GM21526 (cell line): ENCODE measurements at regions not wholly inside any gene's neighbourhood (a gene's known extent, or its start where the extent isn't known, plus 50 kb on each side); places are given as distances from the start of the nearest gene placed in this dataset.
"Not testable (repeated sequence)": the region's sequence is repeated elsewhere in the genome, so short reads cannot be mapped to it uniquely, and the experiment has no call there.

Source experiments
- ATAC-seq: cut with Tn5 transposase; IDR thresholded peaks from one replicate; pipeline ENCODE4 v1.9.1; 2021; ENCODE audit warnings: moderate library complexity; ENCODE audit not compliant: unreplicated experiment, low FRiP score

DNA sequence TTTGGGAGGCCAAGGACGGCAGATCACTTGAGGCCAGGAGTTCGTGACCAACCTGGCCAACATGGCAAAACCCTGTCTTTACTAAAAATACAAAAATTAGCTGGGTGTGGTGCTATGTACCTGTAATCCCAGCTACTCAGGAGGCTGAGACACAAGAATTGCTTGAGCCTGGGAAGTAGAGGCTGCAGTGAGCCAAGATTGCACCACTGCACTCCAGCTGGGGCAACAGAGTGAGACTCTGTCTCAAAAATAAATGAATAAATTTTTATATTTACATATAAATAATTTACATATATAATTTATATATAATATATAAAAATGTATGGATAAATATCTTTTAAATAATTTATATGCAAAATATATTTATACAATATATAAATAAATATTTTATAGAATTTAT is 263.3 kb downstream of the TPBG start:
- not testable (repeated sequence) for ATAC-seq

DNA sequence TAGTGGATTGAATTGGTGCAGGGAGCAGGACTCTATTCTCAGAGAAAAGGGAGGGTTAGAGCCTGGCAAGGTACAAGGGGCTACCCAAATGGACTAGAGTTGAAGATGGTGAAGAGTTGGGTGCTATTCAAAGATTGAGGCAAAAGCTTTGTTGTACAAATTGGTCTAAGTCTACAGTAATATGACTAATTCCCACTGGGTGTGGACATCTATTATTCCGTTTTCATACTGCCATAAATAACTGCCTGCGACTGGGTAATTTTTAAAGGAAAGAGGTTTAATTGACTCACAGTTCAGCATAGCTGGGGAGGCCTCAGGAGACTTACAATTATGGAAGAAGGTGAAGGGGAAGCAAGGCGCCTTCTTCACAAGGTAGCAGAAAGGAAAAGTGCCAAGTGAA is 266.3 kb downstream of the TPBG start:
- no peak for ATAC-seq

DNA sequence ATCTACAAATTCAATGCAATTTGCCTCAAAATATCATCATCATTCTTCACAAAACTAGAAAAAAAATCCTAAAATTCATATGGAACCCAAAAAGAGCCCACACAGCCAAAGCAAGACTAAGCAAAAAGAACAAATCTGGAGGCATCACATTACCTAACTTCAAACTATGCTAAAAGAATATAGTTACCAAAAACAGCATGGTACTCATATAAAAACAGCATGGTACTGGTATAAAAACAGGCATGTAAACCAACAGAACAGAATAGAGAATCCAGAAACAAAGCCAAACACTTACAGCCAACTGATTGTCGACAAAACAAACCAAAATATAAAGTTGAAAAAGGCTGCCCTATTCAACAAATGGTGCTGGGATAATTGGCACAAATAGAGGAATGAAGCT is 278.1 kb downstream of the TPBG start:
- ATAC-seq = no peak

DNA sequence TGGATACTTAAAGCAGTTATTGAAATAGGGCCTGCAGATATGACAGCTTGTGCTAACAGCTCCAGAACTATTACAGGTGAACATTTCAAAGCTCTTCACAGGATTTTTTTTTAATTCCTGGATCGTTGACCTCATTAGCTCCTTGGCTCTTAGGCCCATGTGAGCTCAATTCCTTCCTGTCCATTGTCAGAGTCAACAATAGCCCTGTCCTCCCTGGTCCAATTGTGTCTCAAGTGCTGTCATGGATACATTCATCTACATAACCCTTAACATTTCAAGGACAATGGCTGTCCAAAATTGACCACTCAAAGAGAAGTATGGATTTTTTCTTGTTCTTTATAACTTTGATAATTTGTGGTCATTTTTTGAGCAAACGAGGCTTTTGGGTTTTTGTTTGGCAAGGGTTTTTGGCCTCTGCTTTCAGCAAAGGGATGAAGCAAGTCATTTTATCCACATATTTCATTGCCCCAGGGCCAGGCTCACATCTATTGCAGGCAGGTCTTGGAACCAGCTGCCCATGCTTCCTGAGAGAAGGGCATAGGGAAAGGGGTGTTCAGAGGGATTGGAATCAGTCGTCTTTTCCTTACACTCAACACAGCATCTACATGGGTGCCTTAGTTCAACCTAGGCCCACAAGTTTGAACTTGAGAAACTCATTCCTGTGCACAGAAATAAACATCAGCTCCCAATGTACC is 282.1 kb downstream of the TPBG start:
- ATAC-seq = no peak

DNA sequence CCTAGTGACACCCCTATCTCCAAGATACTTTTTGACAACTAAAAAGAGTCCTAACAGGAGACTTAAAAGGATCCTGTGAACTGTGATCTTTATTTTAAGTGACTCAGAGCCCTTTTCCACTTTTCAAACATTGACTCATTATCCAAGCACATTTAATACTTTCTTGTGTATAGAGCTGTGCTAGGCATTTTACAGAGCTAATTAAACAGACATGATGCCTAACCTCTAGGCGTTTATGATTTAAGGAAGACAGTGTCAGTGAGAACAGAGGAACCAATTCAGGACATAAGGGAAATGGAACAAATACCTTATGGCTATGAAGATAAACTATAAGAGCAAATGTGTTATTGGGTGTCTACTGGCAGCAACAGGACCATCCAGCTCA is 282.6 kb downstream of the TPBG start:
- ATAC-seq = no peak

DNA sequence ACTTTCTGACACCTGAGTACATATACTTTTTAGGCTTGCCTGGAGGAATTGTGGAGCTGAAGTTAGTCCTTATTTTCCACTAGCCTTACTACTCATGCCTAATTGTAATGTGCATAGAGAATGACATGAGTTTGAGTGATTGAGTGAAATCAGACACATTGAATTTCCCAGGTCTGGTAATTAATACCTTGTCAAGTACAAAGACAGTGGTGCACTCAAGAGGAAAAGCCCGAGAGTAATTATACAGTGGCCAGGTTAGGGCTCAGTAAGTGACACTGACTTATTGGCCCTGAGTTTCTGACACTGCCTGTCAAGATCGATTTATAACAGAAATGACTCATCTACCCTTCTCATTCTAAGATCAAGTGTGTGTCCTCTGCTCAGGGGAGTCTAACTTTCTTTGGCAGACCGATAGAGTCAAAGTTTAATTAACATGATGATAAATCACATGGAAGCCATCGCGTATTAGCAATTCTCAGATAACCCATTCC is 288.3 kb downstream of the TPBG start:
- no peak for ATAC-seq

DNA sequence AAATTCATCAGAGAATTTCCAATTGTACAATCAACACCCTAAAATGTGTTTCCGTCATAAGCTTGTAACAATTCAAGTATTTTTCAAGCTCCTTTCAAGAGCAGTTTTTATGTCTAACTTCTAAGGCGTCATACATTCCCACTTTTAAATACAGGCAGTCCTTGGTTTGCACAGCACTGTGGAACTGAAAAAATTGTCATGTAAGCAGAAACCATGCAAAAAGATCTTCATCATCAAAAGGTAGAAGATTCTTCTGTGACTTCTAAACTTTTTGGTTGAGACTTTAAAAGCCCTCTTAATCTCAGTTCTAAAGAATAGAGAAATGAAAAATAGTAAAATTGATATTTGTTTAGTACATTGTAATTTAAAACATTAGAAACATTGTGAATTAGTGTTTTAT is 315.6 kb downstream of the TPBG start:
- ATAC-seq = no peak

DNA sequence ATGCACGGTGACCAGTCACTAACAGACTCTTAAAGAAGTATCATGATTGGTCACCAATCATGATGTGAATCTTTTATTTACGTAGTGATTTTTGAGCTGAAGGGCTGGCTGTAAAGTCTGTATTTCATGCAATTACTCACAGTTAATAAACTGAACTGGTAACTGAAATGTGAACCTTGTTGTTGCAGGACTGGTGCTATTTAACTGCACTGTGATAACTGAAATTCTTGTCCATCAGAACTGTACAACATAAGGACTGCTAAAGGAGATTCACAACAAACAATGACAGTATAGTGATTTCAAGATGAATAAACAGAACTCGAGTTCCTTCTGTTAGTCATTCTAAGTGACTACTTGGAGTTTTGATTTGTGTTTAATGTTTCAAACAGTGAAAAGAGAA is 316.6 kb downstream of the TPBG start:
- ATAC-seq = no peak

DNA sequence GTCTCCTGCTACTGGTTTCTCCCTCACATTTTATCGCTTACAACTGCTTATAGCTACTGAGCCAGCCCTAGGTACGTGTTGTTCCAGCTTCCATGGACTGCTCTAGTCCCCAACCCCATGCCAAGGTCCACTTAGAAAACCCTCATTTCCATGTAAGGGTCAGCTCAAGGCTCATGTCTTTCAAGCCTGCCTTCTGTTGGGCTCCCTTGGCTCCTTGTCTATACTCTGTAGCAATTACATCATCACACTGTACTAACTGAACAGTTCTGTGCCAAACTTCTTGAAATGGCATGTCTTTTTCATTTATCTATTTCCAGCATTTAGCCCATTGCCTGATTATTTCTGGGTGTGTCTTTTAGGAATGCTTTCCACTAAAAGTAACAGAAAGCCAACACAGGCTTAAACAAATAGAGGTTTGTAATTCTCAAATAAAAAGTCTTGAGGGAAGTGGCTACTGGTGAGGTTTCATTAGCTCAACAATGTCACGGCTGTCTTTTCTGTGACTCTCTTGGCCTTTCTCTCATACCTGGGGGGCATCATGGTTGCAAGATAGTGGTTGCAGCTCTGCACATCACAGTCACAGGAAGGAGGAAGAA is 317.6 kb downstream of the TPBG start:
- no peak for ATAC-seq

DNA sequence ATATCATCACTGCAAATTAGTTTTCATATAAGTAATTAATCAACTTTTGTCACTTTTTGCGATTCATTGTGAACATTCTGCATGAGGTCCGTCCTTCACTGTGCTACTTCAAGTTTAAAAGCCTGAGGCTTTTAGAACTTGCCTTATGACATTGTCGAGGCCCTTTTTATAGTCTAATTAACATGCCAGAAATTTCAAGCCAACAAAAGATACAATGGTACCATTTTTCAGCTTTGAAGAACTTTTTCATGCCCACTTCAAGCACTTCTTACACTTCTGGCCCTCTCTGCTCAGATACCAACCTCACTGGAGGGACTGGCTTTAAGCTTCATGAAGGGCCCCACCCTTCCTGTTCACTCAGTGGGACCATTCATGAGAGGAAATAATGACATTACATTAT is 323.1 kb downstream of the TPBG start:
- ATAC-seq = no peak

DNA sequence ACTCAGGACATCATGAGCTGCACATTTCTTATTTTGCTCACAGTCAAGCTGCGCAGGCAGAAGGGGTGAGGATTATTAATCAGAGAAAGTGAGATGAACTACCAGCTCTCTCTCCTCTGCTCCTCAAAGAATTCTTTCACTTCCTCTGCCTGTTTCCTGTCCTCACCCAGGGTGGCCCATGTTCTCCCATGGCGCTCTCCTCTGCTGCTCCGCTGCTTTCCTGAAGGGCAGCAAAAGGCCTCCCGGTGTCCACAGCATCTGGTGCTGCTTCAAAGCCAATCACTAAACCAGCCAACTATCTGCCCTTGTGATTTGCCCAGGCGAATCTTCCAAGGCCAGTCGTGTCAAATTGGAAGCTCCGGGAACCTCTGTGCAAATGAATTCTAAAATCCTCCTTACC is 324.2 kb downstream of the TPBG start:
- ATAC-seq = no peak

DNA sequence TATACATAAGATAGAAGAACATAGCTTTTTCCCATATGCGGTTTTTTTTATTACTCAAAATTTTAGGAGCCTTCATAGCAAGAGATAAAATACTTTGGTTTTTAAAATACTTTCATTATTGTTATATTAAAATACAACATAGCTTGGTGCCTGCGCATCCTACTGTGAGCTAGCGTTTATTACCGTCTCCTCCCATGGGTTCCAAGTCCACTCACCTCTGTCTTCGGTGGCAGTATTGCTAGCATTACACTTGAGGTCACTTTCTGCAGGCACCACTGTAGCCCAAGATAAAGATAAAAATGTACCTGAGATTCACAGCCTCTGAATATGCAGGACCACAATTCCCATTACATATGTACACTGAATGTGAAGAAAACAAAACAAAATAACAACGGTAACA is 326.7 kb downstream of the TPBG start:
- ATAC-seq = no peak

DNA sequence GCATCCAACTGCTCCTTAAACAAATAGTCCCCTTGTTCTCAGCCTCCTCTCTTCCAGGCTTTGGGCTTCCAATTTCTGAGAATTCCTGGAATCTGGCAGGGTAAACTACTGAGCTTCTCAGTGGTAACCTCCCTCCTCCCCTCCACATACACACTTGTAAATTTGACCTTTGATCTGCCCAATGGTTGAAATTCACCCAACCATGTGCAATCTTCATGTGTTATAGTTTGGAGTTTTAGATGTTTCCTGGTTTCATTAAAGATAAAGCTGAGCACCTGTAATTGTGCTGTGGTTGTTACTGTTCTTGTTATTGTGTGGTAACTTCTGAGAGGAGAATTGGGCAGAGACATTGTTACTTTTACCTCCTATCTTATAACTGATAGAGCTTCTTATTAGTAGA is 328.4 kb downstream of the TPBG start:
- ATAC-seq = no peak

DNA sequence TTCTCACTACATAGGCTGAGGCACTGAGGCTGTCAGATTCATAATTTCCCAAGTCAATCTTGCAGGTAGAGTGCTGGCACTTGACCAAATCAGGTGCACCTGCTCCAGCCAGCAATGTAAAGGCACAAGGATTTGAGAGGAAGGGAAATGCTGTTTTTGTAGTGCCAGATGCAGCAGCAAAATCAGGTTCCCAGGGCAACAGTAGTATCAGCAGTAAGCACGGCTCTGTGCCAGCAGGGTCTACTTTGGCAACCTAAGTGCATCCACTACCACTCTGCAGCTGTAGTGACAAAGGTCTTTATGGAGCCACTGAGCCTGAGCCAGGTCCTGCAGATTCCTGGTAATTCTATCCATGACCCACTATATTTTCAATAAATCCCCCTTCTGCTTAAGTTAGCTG is 329.5 kb downstream of the TPBG start:
- ATAC-seq = no peak

DNA sequence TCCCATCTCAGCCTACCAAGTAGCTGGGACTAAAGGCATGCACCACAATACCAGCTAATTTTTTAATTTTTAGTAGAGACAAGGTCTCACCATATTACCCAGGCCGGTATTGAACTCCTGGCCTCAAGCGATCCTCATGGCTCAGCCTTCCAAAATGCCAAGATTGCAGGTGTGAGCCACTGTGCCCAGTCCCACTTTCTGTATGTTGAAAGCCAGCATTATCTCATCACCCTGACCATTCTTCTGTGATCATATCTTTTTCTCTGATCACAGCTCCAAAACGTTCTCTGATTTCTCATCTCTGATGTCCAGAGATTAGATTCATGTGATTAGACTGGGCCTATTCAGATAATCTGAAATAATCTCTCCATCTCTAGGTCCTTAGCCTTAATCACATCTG is 337.7 kb downstream of the TPBG start:
- ATAC-seq = no peak

DNA sequence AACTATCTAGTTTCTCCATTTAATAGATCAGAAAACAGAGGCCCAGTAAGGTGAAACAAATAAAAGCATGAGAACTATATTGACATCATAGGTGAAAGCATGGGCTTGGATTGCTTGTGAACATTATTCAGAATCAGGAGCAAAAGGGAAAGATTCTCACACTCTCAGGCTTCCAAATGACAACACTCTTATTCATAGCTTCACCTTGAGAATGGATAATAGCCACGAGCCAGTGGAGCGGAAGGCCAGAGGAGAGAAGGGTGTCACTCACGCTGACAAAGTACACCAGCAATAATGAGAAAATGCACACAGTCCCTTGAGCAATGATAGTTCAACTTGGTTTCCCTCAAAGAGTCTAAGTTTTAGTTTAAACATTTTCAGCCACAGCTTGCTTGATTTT is 339.0 kb downstream of the TPBG start:
- no peak for ATAC-seq

DNA sequence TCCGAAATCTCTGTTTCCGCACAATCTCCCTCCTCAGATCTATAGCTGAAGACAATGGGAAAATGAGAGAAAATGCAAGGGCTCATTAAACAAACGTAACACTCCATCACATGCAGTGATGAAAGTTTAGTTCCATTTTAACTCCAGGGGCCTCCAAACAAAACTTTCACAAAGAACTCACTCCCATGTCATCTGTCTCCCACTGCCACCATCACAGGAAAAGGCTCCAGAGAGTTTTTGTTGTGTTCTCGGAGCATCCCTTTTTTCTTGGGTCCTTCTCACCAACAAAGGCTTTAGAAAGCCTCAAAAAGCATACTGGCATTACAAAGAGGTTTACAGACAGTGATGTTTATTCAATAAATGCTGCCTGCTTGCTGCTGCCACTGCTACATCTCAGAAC is 339.6 kb downstream of the TPBG start:
- no peak for ATAC-seq

DNA sequence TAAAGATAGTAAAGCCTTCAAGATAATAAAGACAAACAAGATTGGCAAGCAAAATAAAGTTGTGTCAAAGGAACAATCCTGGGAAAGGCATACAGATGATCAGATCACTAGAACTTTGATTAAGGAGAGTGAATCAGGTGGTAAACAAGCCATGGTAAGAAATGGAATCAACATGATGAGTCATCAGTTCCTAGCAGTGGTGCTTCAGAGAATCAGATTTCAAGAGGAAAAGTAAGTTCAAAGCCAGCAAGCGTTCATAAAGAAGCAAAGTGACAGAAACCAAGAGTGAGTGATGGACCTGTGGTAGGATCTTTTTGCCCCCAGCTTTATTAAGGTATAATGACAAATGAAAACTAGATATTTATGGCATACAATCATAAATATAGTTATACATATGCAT is 340.4 kb downstream of the TPBG start:
- no peak for ATAC-seq

DNA sequence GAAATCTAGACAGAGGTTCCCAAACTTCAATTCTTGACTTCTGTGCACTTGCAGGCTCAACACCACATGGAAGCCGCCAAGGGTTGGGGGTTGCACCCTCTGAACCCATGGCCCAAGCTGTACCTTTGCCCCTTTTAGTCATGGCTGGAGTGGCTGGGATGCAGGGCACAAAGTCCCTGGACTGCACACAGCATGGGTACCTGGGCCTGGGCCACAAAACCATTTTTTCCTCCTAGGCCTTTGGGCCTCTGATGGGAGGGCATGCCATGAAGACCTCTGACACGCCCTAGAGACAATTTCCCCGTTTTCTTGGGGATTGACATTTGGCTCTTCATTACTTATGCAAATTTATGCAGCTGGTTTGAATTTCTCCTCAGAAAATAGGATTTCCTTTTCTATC is 342.0 kb downstream of the TPBG start:
- no peak for ATAC-seq

DNA sequence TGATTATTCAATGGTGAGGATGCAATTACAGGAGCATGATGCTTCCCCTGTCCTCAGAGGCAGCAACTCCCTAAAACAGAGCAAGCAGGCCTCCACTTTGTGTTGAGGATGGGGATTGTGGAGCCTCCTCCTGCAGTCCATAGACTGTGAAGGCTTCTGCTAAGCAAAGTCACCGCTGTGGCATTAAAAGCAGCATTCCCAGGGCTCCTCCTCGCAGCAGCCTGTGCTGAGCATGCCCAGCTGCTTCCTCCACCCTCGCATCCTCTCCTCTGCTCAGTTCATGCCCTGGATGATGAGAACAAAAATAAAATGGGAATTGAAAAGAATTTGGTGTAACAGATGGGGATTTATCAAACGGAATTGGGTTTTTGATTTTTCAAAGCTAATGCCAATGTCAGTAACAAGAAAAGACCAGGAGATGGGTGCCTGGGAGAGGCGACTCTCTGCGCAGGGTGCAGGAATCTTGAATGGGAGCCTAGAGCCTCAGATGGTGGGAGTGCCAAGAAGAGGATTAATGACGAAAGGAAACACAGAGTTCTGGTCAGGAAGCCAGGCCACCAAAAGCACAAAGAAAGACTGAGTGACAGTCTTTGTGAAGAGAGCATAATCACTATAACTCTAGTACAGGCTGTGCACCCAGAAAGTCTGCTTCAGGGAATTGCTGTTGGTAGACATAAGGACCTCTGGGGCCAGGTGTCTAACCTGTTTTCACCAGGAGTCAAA is 347.6 kb downstream of the TPBG start:
- no peak for ATAC-seq

DNA sequence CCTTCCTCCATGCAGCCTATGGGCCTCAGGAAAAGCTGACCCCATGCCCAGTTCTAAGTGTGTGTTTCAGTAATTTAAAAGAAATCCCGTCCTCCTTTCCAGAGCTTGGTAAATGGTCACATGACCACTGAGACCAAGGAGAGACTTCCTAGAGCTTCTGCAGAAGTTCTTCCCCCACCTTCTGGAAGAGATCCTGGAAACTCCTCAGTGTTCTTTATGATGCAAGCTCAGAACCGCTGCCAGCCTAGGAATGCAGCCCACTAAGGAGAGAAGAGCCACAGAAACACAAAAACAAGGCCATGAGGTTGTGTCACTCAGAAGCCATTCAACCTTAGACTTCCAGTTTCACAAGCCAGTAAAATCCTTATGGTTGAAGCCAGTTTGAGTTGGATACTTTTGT is 348.4 kb downstream of the TPBG start:
- ATAC-seq = no peak

DNA sequence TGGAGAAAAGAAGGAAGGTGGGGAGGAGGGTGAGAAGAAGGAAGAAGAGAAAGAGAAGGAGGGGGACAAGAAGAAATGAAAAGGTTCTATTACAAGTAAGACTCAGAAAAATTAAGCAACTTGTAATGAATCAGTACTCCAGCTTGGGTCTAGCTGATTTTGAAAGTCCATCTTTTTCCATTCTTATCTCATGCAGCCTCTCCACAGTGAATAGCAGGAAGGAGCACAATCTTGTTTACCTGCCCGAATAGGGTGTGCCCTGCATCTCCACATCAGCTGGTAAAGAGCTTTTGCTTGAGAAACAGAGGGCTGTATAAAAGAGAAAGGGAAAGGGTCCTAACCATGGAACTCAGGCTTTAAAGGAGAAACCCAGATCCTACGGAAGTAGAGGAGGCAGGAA is 348.8 kb downstream of the TPBG start:
- no peak for ATAC-seq
